ENCODE measurements at regions not wholly inside any gene's neighbourhood (a gene's known extent, or its start where the extent isn't known, plus 50 kb on each side); places are given as distances from the start of the nearest gene placed in this dataset.
"Not testable (repeated sequence)": the region's sequence is repeated elsewhere in the genome, so short reads cannot be mapped to it uniquely, and the experiment has no call there.

DNA sequence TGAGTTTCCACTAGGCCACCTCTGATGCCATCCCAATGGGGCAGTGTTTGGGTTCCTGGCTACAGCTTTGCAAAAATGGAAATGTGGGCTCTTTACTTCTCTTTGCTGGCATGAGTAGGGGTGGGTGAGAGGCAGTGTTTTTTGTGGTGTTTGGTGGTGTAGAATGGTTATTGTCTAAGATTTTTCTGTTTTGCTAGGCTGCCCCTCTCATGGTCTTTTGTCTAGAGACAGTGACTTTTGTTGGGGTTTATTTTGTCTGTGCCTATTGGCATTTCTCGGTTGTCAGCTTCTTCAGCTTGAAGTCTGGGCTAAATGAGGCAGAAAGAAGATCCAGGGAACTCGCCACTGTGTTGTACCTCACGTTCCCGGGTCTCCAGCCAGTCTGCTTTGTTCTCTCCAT is 112.1 kb downstream of the CENPF start:
- DNase-seq, result no peak

DNA sequence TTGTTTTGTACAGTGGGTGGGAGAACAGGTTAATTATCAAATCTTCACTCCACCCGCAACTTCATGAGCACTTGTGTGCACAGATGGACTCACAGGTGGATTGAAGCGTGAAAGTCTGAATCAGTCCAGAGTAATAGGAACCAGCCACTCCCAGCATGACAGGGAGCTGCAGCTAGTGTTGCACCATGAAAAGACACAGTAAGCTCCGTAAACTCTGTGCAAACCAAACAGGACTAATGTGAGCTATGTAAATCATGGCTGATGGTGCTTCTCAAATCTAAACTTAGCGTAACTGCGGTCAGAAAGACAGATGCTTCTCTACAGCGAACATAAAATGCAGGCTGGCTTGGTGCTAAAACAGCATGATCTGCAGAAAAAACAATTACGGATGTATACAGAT is 114.4 kb downstream of the CENPF start:
- DNase-seq, result no peak

GRCh38 chr1:214718724-214719123 is 115.7 kb downstream of the CENPF start:
- no peak for DNase-seq

- DNase-seq, result no peak
These were observed 116.2 kb downstream of the CENPF start for GRCh38 chr1:214719207-214719606.

DNA sequence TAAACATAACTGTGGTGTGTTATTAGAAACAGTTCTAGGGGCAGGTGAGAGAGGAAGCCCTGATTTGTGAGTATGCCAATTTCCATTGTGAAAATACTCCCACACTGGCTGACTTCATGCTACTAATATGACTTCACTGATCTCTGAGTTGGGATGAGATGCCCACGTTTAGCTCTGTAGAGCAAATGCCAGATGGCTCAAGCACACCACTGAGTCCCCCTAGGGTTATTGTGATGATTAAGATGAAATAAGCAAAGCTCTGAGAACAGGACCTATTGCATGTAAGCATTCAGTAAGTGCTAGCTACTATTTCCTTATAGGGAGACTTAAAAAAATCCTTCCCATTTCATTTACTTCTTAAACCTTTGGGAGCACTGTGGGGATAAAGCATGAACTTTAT is 117.6 kb downstream of the CENPF start:
- DNase-seq, result no peak

- no peak for DNase-seq
These were observed 124.3 kb downstream of the CENPF start for GRCh38 chr1:214727274-214727673.

DNA sequence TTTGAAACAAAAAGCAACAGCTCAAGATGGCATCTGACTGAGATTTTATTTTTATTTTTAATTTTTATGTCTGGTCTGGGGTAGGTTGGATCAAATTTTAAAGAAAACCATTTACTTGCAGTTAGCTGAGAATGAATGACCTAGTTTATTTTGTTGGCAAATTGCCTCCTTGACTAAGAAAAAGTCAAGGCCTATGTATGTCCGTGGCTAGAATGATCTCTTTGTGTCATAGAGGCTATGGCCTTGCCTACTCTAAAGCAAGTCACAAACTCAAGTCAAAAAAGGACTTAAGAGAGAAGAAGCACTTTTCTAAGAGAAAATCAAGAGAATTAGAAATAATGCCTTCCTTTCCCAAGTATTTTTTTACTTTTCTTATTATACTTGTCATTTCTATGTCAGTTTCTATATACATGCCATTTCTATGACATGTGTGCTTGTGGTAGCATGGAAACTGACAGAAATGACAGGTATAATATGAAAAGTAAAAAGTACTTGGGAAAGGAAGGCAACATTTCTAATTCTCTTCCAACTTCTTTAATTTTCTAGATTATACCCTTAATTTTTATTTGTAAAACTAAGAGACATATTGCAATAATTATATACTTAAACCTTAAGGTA is 136.7 kb downstream of the CENPF start:
- DNase-seq, result no peak

DNA sequence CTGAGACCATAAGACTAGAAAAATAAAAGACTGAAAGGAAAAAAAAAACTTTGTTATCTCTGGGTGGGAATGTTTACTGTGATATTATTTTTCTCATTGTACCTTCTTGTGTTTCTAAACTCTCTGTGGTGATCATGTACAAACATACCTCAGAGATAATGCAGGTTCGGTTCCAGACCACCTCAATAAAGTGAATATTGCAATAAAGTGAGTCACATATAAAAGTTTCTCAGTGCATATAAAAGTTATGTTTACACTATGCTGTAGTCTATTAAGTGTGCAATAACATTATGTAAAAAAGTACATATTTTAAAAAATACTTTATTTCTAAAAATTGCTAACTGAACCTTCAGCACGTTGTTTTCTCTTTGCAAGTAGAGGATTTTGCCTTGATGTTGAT is 137.5 kb downstream of the CENPF start:
- DNase-seq, result no peak

GRCh38 chr1:214747050-214747635 is 144.1 kb downstream of the CENPF start:
- DNase-seq, result no peak

- no peak for DNase-seq
These were observed 150.3 kb downstream of the CENPF start for GRCh38 chr1:214753236-214753852.

DNA sequence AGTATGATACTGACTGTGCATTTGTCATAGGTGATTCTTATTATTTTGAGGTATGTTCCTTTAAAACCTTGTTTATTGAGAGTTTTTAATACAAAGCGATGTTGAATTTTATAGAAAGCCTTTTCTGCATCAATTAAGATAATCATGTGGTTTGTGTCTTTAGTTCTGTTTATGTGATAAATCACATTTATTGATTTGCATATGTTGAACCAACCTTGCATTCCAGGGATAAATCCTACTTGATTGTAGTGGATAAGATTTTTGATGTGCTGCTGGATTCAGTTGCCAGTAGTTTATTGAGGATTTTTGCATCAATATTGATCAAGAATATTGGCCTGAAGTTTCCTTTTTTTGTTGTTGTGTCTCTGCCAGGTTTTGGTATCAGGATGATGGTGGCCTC is 158.0 kb downstream of the CENPF start:
- no peak for DNase-seq

- DNase-seq, result no peak
These were observed 159.9 kb downstream of the CENPF start for GRCh38 chr1:214762902-214763301.

- DNase-seq, result no peak
These were observed 161.5 kb downstream of the CENPF start for GRCh38 chr1:214764502-214764901.

- DNase-seq, result no peak
These were observed 164.2 kb downstream of the CENPF start for GRCh38 chr1:214767221-214767620.

GRCh38 chr1:214769666-214770065 is 166.7 kb downstream of the CENPF start:
- not testable (repeated sequence) for DNase-seq

GRCh38 chr1:214777364-214777763 is 174.4 kb downstream of the CENPF start:
- DNase-seq, result no peak

- no peak for DNase-seq
These were observed 189.0 kb downstream of the CENPF start for GRCh38 chr1:214791961-214792360.

DNA sequence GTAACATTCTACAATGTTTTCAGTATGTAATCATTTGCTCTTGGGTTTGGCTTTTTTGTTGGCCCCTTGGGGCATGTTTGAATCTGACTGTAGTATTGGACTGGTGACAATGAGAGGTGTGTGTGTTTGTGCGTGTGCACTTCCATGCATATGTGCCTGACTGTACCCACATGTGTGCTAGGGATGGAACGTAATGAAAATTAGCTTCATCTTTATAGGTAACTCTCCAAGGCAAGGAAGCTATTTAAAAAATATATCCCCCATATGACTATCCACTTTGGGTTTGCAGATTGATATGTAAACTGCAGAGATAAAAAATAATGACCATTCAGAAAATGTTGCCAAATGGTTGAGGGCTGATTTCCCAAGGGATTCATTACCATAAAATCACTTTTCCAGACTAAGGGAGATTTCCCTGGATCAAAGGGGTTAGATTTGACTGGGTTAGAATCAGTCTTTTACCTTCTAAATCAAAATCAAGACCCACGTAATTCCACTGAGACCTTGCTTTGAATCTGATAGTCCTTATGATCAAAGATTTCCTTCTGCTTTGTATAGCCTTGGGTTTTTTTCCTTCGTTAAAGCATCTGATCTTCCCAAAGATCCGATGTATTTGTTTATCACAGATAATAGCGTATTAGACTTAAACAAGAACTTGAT is 189.7 kb downstream of the CENPF start:
- no peak for DNase-seq

DNA sequence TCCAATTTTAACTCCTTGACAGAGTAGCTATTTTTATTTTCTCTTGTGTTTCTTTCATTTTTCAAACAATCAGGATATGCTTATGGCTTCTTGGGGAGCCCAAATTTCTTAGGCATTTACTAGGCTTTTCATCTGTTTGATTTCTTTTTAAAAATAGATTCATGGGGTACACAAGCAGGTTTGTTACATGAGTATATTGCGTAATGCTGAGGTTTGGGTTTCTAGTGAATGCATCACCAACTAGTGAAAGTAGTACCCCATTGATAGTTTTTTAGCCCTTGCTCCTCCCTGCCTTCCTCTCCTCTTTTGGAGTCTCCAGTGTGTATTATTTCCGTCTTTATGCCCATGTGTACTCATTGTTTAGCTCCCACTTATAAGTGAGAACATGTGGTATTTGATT is 190.7 kb downstream of the CENPF start:
- DNase-seq, result no peak

DNA sequence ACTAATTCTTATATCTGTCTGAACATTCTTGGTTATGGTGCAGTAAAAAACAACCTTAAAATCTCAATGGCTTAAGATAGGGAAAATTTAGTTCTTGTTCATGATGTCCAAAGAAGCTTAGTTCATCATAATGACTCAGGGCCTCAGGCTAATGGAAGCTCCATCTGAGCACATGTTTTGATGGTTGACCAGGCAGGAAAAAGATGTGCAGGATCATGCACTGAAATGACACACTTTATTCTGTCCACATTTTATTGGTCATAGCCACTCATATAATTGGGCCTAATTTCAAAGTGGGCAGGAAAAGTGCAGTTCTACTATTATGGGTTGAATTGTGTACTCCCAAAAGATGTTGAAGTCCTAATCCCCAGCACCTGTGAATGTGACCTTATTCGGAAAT is 198.2 kb downstream of the CENPF start:
- DNase-seq, result no peak

GRCh38 chr1:214808845-214809460 is 206.0 kb downstream of the CENPF start:
- DNase-seq, result no peak

GRCh38 chr1:214816603-214817002 is 213.6 kb downstream of the CENPF start:
- DNase-seq, result no peak
